HG03354 (cell line): ENCODE measurements at regions not wholly inside any gene's neighbourhood (a gene's known extent, or its start where the extent isn't known, plus 50 kb on each side); places are given as distances from the start of the nearest gene placed in this dataset.
"Not testable (repeated sequence)": the region's sequence is repeated elsewhere in the genome, so short reads cannot be mapped to it uniquely, and the experiment has no call there.

Experiments
- ATAC-seq: cut with Tn5 transposase; IDR thresholded peaks from one replicate; pipeline ENCODE4 v1.9.1; 2021; ENCODE audit warnings: mild to moderate bottlenecking; ENCODE audit not compliant: unreplicated experiment, poor library complexity, severe bottlenecking

DNA sequence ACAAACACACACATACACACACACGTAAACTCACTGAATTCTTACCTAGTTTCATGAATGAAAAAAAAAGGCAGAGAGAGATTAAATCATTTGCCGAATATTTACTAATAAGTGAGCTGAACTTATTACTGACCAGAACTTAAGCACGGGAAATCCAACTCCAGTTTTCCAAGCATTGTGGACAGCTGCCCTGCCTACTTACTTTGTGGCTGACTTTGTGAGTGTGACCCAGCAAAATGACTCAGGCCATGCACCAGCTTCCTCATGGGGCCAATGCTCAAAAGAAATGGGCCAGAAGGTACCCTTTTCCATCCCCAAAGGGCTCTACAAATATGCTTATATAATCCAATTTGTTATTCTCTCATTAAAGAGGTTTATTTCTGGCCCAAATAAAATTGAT is 87.4 kb upstream of the RHOBTB1 start:
- no peak for ATAC-seq

GRCh38 chr10:61029411-61029810 is 85.4 kb upstream of the RHOBTB1 start:
- ATAC-seq = no peak

GRCh38 chr10:61028861-61029361 is 84.9 kb upstream of the RHOBTB1 start:
- no peak for ATAC-seq

- ATAC-seq = no peak
These were observed 80.8 kb upstream of the RHOBTB1 start for GRCh38 chr10:61024856-61025201.

DNA sequence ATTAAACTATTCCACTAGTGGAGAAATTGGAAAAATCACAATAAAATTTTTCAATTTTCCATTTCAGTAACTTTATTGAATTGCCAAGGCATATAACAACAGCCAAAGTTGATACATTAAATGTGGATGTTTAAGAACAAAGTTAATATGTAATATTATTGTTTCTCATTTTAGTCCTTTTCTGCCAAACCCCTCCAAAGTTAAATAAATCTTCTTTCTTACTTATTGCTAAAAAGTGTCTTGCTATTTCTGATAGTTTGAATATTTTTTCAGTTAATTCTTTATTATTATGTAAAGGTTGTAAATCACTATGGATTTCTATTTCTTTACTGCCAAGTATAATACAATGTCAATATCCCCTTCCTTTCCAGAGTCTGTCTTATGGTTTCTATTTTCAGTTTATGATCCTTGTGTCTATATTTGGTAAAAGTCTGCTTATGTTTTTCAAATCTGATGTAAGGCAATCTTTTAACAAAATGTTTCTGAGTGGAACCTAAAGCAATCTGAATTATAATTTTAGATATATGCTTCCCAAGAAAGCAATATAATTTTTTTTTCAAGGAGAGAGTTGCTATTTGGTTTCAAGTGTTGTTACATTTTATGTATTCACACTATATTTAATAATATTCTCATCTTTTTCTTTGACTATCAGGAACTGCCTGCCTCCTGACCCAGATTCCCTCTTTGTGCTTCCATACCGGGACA is 80.3 kb upstream of the RHOBTB1 start:
- no peak for ATAC-seq

- no peak for ATAC-seq
These were observed 79.1 kb upstream of the RHOBTB1 start for GRCh38 chr10:61023053-61023452.

GRCh38 chr10:61021926-61022325 is 77.9 kb upstream of the RHOBTB1 start:
- no peak for ATAC-seq

GRCh38 chr10:61020420-61021158 is 76.6 kb upstream of the RHOBTB1 start:
- no peak for ATAC-seq

- ATAC-seq = no peak
These were observed 74.2 kb upstream of the RHOBTB1 start for GRCh38 chr10:61018146-61018545.

- no peak for ATAC-seq
These were observed 72.6 kb upstream of the RHOBTB1 start for GRCh38 chr10:61016630-61017029.

DNA sequence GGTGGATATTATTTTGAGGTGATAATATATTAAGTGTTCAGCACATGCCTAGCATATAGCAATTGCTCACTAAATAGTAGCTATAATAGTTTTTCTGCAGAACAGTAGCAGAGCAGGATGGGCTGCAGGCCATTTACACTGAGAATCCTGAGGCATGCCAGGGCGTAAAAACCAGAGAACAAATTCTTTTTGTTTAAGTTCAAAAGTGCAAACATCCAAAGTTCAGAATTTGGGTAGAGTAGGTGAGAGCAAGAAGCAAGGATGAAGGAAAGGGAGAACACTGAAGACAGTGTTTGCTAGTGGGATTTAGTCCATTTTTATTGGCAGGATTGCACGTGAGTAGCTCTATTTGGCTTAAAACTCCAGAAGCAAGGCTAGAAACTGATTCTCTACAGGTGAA is 72.0 kb upstream of the RHOBTB1 start:
- no peak for ATAC-seq

DNA sequence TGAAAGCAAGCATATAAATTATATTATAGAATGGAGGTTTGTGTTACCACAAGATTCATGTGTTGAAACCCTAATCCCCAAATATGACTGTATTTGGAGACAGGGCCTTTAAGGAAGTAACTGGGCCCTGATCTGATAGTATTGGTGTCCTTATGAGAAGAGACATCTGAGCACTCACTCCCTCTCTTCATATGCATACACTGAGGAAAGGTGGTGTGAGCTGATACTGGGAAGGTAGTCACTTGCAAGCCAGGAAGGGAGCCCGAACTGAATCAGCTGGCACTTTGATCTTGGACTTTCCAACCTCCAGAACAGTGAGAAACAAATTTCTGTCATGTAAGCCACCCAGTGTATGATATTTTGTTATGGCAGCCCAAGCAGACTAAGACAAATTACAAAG is 66.9 kb upstream of the RHOBTB1 start:
- no peak for ATAC-seq

DNA sequence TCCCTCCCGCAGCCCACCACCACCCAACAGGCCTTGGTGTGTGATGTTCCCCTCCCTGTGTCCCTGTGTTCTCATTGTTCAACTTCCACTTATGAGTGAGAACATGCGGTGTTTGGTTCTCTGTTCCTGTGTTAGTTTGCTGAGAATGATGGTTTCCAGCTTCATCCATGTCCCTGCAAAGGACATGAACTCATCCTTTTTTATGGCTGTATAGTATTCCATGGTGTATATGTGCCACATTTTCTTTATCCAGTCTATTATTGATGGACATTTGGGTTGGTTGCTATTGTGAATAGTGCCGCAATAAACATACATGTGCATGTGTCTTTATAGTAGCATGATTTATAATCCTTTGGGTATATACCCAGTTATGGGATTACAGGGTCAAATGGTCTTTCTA is 59.1 kb upstream of the RHOBTB1 start:
- not testable (repeated sequence) for ATAC-seq

- no peak for ATAC-seq
These were observed 57.7 kb upstream of the RHOBTB1 start for GRCh38 chr10:61001731-61002122.

- no peak for ATAC-seq
These were observed 57.1 kb upstream of the RHOBTB1 start for GRCh38 chr10:61000769-61001730.

DNA sequence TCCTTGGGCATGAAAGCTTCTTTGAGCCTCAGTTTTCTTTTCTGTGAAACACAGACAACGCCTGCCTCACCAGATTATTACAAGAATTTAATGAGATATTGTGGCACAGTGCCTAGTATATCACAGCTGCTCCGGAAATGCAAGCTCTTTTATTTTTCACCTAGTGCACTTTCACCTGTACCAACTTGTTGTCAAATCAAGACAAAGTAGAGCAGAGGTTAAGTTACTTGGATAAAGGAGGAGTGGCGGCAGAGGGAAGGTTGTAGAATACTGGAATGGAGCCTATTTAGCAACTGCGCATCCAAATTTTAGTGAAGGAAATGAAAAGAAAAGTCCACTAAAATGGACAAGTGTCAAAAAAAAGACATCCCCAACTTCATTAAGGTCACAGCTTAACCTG is 54.9 kb upstream of the RHOBTB1 start:
- ATAC-seq = no peak

DNA sequence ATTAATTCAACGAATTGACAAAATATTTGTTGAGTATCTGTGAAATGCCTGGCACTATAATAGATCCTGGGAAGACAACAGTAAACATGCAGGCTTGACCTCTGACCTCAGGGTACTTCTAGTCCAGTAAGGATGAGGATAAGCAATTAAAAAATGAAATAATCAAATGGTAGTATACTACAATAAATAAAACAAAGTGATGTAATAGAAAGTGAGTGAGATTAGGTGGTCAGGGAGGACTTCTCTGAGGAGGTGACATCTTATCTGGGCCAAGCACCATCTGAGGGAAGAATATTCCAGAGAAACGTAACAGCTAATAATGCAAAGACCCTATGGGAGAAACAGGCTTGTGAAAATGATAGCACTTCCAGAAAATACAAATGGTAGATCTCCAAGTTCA is 50.1 kb upstream of the RHOBTB1 start:
- no peak for ATAC-seq
